BJ (cell line): ENCODE measurements at regions not wholly inside any gene's neighbourhood (a gene's known extent, or its start where the extent isn't known, plus 50 kb on each side); places are given as distances from the start of the nearest gene placed in this dataset.
"Not testable (repeated sequence)": the region's sequence is repeated elsewhere in the genome, so short reads cannot be mapped to it uniquely, and the experiment has no call there.

Experiments
- CTCF ChIA-PET: fragments of 350-600 bp; formaldehyde crosslinking; extraction: SDS; loops from one replicate; lab custom pipeline; 2021; ENCODE audit warnings: antibody characterized with exemption, inconsistent platforms; lab: Yijun Ruan, JAX
- POLR2A ChIA-PET: fragments of 300-600 bp; sonication (Branson Sonifier 250); formaldehyde crosslinking; extraction: SDS; loops from one replicate; lab custom pipeline; 2021; ENCODE audit warnings: antibody characterized with exemption; lab: Charles Lee
- DNase-seq: peaks from one replicate; pipeline ENCODE4 v3.0.0-alpha.2; 2011; ENCODE audit warnings: low read depth
- H3K27me3 ChIP-seq: 2 replicates; pipeline ENCODE4 v1.6.0; 2011; ENCODE audit warnings: low read length; ENCODE audit not compliant: control insufficient read depth, insufficient read depth
- H3K36me3 ChIP-seq: 2 replicates; pipeline ENCODE4 v1.5.1; 2011; ENCODE audit warnings: low read length; ENCODE audit not compliant: control insufficient read depth, insufficient read depth
- H3K4me3 ChIP-seq: 2 replicates; pipeline ENCODE4 v1.5.1; 2011; ENCODE audit warnings: low read depth, mild to moderate bottlenecking, control low read depth, low read length
- CTCF ChIP-seq: IDR thresholded peaks from 2 replicates; pipeline ENCODE4 v1.5.1; 2011; ENCODE audit warnings: low read depth, mild to moderate bottlenecking, control low read depth, inconsistent platforms, low read length, moderate library complexity; ENCODE audit not compliant: insufficient read depth

GRCh38 chr5:100043475-100043874, 491.7 kb upstream of the FAM174A start:
- CTCF ChIA-PET = no interaction called here
- POLR2A ChIA-PET = no interaction called here

GRCh38 chr5:100026606-100027005, 508.6 kb upstream of the FAM174A start:
- TF ChIP-seq CTCF = no peak
- Histone ChIP-seq H3K27me3 (no peaks in the 10 kb centered on the region), H3K4me3 (no peak overlapping the region), H3K36me3 (no peaks in the 10 kb centered on the region)
- ChIA-PET POLR2A (no interaction called here), CTCF (no interaction called here)
- DNase-seq = no peak

More at GRCh38 chr5:100043475-100043874, 491.7 kb upstream of the FAM174A start:
- H3K36me3 ChIP-seq = no peaks in the 10 kb centered on the region
- no peaks in the 10 kb centered on the region for H3K27me3 ChIP-seq
- TF ChIP-seq CTCF = no peak
- DNase-seq = no peak
- no peak overlapping the region for H3K4me3 ChIP-seq

- Histone ChIP-seq H3K4me3 (no peak overlapping the region), H3K36me3 (no peaks in the 10 kb centered on the region), H3K27me3 (no peaks in the 10 kb centered on the region)
- ChIA-PET POLR2A (no interaction called here), CTCF (no interaction called here)
- no peak for DNase-seq
- no peak for TF ChIP-seq CTCF
Observed at GRCh38 chr5:100023536-100023935, 511.6 kb upstream of the FAM174A start.

- DNase-seq = no peak
- CTCF ChIA-PET = no interaction called here
- Histone ChIP-seq H3K4me3 (no peak overlapping the region), H3K36me3 (no peaks in the 10 kb centered on the region), H3K27me3 (no peaks in the 10 kb centered on the region)
- POLR2A ChIA-PET = no interaction called here
- TF ChIP-seq CTCF = no peak
Observed at GRCh38 chr5:100017520-100018262, 517.5 kb upstream of the FAM174A start.

- CTCF ChIA-PET, POLR2A ChIA-PET: not testable (repeated sequence)
Observed at GRCh38 chr5:100013305-100013704, 521.9 kb upstream of the FAM174A start.

GRCh38 chr5:100011160-100011559, 524.0 kb upstream of the FAM174A start:
- H3K27me3 ChIP-seq, CTCF ChIA-PET, H3K4me3 ChIP-seq, DNase-seq, H3K36me3 ChIP-seq, POLR2A ChIA-PET: not testable (repeated sequence)

More at GRCh38 chr5:100013305-100013704, 521.9 kb upstream of the FAM174A start:
- not testable (repeated sequence) for DNase-seq, H3K27me3 ChIP-seq, H3K36me3 ChIP-seq, H3K4me3 ChIP-seq
